RWPE2 (cell line): ENCODE measurements at regions not wholly inside any gene's neighbourhood (a gene's known extent, or its start where the extent isn't known, plus 50 kb on each side); places are given as distances from the start of the nearest gene placed in this dataset.

Experiments
- ATAC-seq: fragments of 200-7000 bp; cut with Tn5 transposase; 3 replicates; pipeline ENCODE4 v1.9.1; 2021; ENCODE audit warnings: low read depth
- DNase-seq: peaks from one replicate; pipeline ENCODE4 v3.0.0-alpha.2; 2020; ENCODE audit warnings: low spot score
- H3K27ac ChIP-seq: fragments of 450-650 bp; 2 replicates; pipeline ENCODE4 v1.5.1; 2017; ENCODE audit warnings: mild to moderate bottlenecking; ENCODE audit not compliant: poor library complexity, severe bottlenecking
- H3K27me3 ChIP-seq: fragments of 250-450 bp; sonication (Bioruptor Pico); 2 replicates; pipeline ENCODE4 v1.5.1; 2021; ENCODE audit warnings: mild to moderate bottlenecking, moderate library complexity; ENCODE audit not compliant: insufficient read depth, poor library complexity, severe bottlenecking
- H3K36me3 ChIP-seq: fragments of 250-450 bp; sonication (Bioruptor Pico); 2 replicates; pipeline ENCODE4 v1.5.1; 2020; ENCODE audit warnings: low read depth, mild to moderate bottlenecking, moderate library complexity
- H3K4me1 ChIP-seq: fragments of 250-450 bp; sonication (Bioruptor Pico); 2 replicates; pipeline ENCODE4 v1.5.1; 2021; ENCODE audit warnings: mild to moderate bottlenecking, moderate library complexity; ENCODE audit not compliant: insufficient read depth, poor library complexity, severe bottlenecking
- H3K4me3 ChIP-seq: fragments of 250-450 bp; sonication (Bioruptor Pico); 2 replicates; pipeline ENCODE4 v1.5.1; 2021; ENCODE audit warnings: mild to moderate bottlenecking, moderate library complexity; ENCODE audit not compliant: severe bottlenecking
- H3K9me3 ChIP-seq: fragments of 250-450 bp; sonication (Bioruptor Pico); 2 replicates; pipeline ENCODE4 v1.5.1; 2021; ENCODE audit warnings: mild to moderate bottlenecking, moderate library complexity; ENCODE audit not compliant: severe bottlenecking
- CTCF ChIP-seq: fragments of 450-650 bp; IDR thresholded peaks from one replicate; pipeline ENCODE4 v1.5.1; 2017; ENCODE audit warnings: mild to moderate bottlenecking, moderate library complexity; ENCODE audit not compliant: poor library complexity, severe bottlenecking

GRCh38 chr20:24871480-24872213 is 77.4 kb upstream of the CST7 start:
- TF ChIP-seq CTCF, result no peak
- H3K4me3 ChIP-seq, result no peak overlapping the region
- H3K27ac ChIP-seq, result no peak overlapping the region
- H3K27me3 ChIP-seq, result no peaks in the 10 kb centered on the region
- ATAC-seq, result no peak
- no peak for DNase-seq
- no peaks in the 10 kb centered on the region for H3K9me3 ChIP-seq
- no peaks in the 10 kb centered on the region for H3K4me1 ChIP-seq
- no peaks in the 10 kb centered on the region for H3K36me3 ChIP-seq

GRCh38 chr20:24872291-24873024 is 76.6 kb upstream of the CST7 start:
- no peak for DNase-seq
- Histone ChIP-seq H3K36me3 (no peaks in the 10 kb centered on the region), H3K9me3 (no peaks in the 10 kb centered on the region), H3K27ac (no peak overlapping the region), H3K27me3 (no peaks in the 10 kb centered on the region), H3K4me3 (no peak overlapping the region), H3K4me1 (no peaks in the 10 kb centered on the region)
- ATAC-seq, result no peak; the same call in 2 of the 3 replicates
- TF ChIP-seq CTCF, result no peak

- no peak for ATAC-seq
These were observed 75.9 kb upstream of the CST7 start for GRCh38 chr20:24873025-24873620.

GRCh38 chr20:24875078-24875477 is 74.0 kb upstream of the CST7 start:
- no peak for TF ChIP-seq CTCF
- no peaks in the 10 kb centered on the region for H3K36me3 ChIP-seq
- H3K9me3 ChIP-seq, result no peaks in the 10 kb centered on the region
- no peaks in the 10 kb centered on the region for H3K4me1 ChIP-seq
- no peak overlapping the region for H3K4me3 ChIP-seq
- no peak for ATAC-seq
- DNase-seq, result no peak
- no peak overlapping the region for H3K27ac ChIP-seq
- H3K27me3 ChIP-seq, result no peaks in the 10 kb centered on the region

More at GRCh38 chr20:24873025-24873620, 75.9 kb upstream of the CST7 start:
- no peak for DNase-seq
- Histone ChIP-seq H3K27me3 (no peaks in the 10 kb centered on the region), H3K27ac (no peak overlapping the region), H3K36me3 (no peaks in the 10 kb centered on the region), H3K4me1 (no peaks in the 10 kb centered on the region), H3K4me3 (no peak overlapping the region), H3K9me3 (no peaks in the 10 kb centered on the region)
- no peak for TF ChIP-seq CTCF
